CD4-positive, CD25-positive, alpha-beta regulatory T cell (primary cell): ENCODE measurements at regions not wholly inside any gene's neighbourhood (a gene's known extent, or its start where the extent isn't known, plus 50 kb on each side); places are given as distances from the start of the nearest gene placed in this dataset.
A peak's percentile ranks its signal among the peaks of the same experiment; 100 is the strongest.
"Not testable (repeated sequence)": the region's sequence is repeated elsewhere in the genome, so short reads cannot be mapped to it uniquely, and the experiment has no call there.

Source experiments
- ATAC-seq, 2 donors: fragments of 150-1000 bp; cut with Tn5 transposase; one replicate each; pipeline ENCODE4 v1.10.0; 2021; ENCODE audit warnings: low read depth in 2 of 2, moderate number of reproducible peaks in 2 of 2, moderate library complexity in 1 of 2
- DNase-seq, 3 donors: peaks; one replicate each; pipeline versions ENCODE4 v3.0.0 to v3.0.0-alpha.2; 2012 to 2022; ENCODE audit warnings: mixed read lengths in 1 of 3
- H3K27ac ChIP-seq: one replicate; pipeline ENCODE4 v1.7.0; 2013; ENCODE audit warnings: mild to moderate bottlenecking, low read length; ENCODE audit not compliant: insufficient read depth, poor library complexity, severe bottlenecking
- H3K27me3 ChIP-seq: one replicate; pipeline ENCODE4 v1.7.0; 2013; ENCODE audit warnings: low read length; ENCODE audit not compliant: control insufficient read depth, insufficient read depth
- H3K36me3 ChIP-seq: one replicate; pipeline ENCODE4 v1.7.0; 2013; ENCODE audit warnings: mild to moderate bottlenecking, low read length, moderate library complexity; ENCODE audit not compliant: control insufficient read depth, insufficient read depth
- H3K4me1 ChIP-seq: 2 replicates; pipeline ENCODE4 v1.7.0; 2013; ENCODE audit warnings: mild to moderate bottlenecking, low read length; ENCODE audit not compliant: insufficient read depth, control insufficient read depth, poor library complexity, severe bottlenecking
- H3K4me3 ChIP-seq: one replicate; pipeline ENCODE4 v1.7.0; 2013; ENCODE audit warnings: low read depth, mild to moderate bottlenecking, low read length, moderate library complexity
- H3K9me3 ChIP-seq, 2 experiments: 1 replicate in 1 of 2; 2 replicates in 1 of 2; pipeline ENCODE4 v1.7.0; 2013; ENCODE audit warnings: low read length in 2 of 2, mild to moderate bottlenecking in 1 of 2, moderate library complexity in 1 of 2; ENCODE audit not compliant: control insufficient read depth in 2 of 2
- H3K27ac Mint-ChIP-seq, 3 donors: one replicate each; pipeline ENCODE4 v1.8.0; 2020 to 2022; ENCODE audit warnings: mild to moderate bottlenecking in 3 of 3, mixed read lengths in 3 of 3, moderate library complexity in 2 of 3
- H3K27me3 Mint-ChIP-seq: one replicate; pipeline ENCODE4 v1.8.0; 2022; ENCODE audit warnings: mild to moderate bottlenecking, mixed read lengths
- H3K36me3 Mint-ChIP-seq: one replicate; pipeline ENCODE4 v1.8.0; 2020; ENCODE audit warnings: mixed read lengths
- H3K4me1 Mint-ChIP-seq, 4 donors: one replicate each; pipeline ENCODE4 v1.8.0; 2020 to 2022; ENCODE audit warnings: mixed read lengths in 4 of 4, mild to moderate bottlenecking in 1 of 4
- H3K4me3 Mint-ChIP-seq, 4 donors: one replicate each; pipeline ENCODE4 v1.8.0; 2020 to 2022; ENCODE audit warnings: mild to moderate bottlenecking in 4 of 4, mixed read lengths in 4 of 4, moderate library complexity in 3 of 4
- H3K9me3 Mint-ChIP-seq, 7 donors: one replicate each; pipeline ENCODE4 v1.8.0; 2020 to 2022; ENCODE audit warnings: mixed read lengths in 7 of 7, mild to moderate bottlenecking in 3 of 7, moderate library complexity in 2 of 7

- Histone ChIP-seq H3K36me3 (no peaks in the 10 kb centered on the region), H3K27me3 (no peaks in the 10 kb centered on the region), H3K27ac (no peak overlapping the region), H3K4me3 (peak overlapping the region; percentile 3), H3K9me3 (no peaks in the 10 kb centered on the region), H3K4me1 (peaks cover 37% of the 10 kb centered on the region)
- no peak overlapping the region for H3K4me3 Mint-ChIP-seq
- no peaks in the 10 kb centered on the region for H3K27me3 Mint-ChIP-seq
- peak overlapping the region in 2 of 3 donors; percentile 43 to 66 for H3K27ac Mint-ChIP-seq
- peak in 1 of 3 donors; percentile 48 for DNase-seq
- peak in 1 of 2 donors; percentile 45 for ATAC-seq
- peaks cover 14 to 43% (median 30%) of the 10 kb centered on the region in 4 donors for H3K4me1 Mint-ChIP-seq
- H3K9me3 Mint-ChIP-seq: peaks cover 0 to 6% (median 2%) of the 10 kb centered on the region in 7 donors
- peaks cover 4% of the 10 kb centered on the region for H3K36me3 Mint-ChIP-seq
Measured at GRCh38 chr12:27861428-27862167, 81.6 kb upstream of the MANSC4 start.

- H3K27ac Mint-ChIP-seq: no peak overlapping the region
- Histone ChIP-seq H3K4me3 (no peak overlapping the region), H3K27me3 (no peaks in the 10 kb centered on the region), H3K4me1 (peaks cover 28% of the 10 kb centered on the region), H3K36me3 (no peaks in the 10 kb centered on the region), H3K9me3 (no peaks in the 10 kb centered on the region), H3K27ac (no peak overlapping the region)
- H3K36me3 Mint-ChIP-seq: no peaks in the 10 kb centered on the region
- H3K4me3 Mint-ChIP-seq: no peak overlapping the region
- DNase-seq: no peak
- peaks cover 7 to 31% (median 26%) of the 10 kb centered on the region in 4 donors for H3K4me1 Mint-ChIP-seq
- no peaks in the 10 kb centered on the region for H3K27me3 Mint-ChIP-seq
- H3K9me3 Mint-ChIP-seq: peaks cover 0 to 6% (median 2%) of the 10 kb centered on the region in 7 donors
- no peak for ATAC-seq
Measured at GRCh38 chr12:27859648-27860047, 79.6 kb upstream of the MANSC4 start.

GRCh38 chr12:27857006-27857405 lies 77.0 kb upstream of the MANSC4 start:
- not testable (repeated sequence) for H3K9me3 ChIP-seq, H3K36me3 ChIP-seq, H3K27me3 Mint-ChIP-seq, H3K27ac ChIP-seq, H3K4me3 Mint-ChIP-seq, H3K4me3 ChIP-seq, DNase-seq, ATAC-seq, H3K27ac Mint-ChIP-seq, H3K9me3 Mint-ChIP-seq, H3K36me3 Mint-ChIP-seq, H3K4me1 ChIP-seq, H3K27me3 ChIP-seq
- H3K4me1 Mint-ChIP-seq: peaks cover 0 to 12% (median 10%) of the 10 kb centered on the region in 4 donors

- Histone ChIP-seq H3K9me3 (no peaks in the 10 kb centered on the region), H3K4me3 (no peak overlapping the region), H3K27ac (no peak overlapping the region), H3K27me3 (no peaks in the 10 kb centered on the region), H3K4me1 (no peaks in the 10 kb centered on the region), H3K36me3 (no peaks in the 10 kb centered on the region)
- Mint-ChIP-seq H3K36me3 (peaks cover 5% of the 10 kb centered on the region), H3K27ac (no peak overlapping the region), H3K9me3 (peaks cover 0 to 17% (median 8%) of the 10 kb centered on the region in 7 donors), H3K27me3 (peaks cover 8% of the 10 kb centered on the region), H3K4me1 (peaks cover 0 to 5% (median 3%) of the 10 kb centered on the region in 4 donors), H3K4me3 (no peak overlapping the region)
- DNase-seq (no peak), ATAC-seq (no peak)
Measured at GRCh38 chr12:27852742-27853141, 72.7 kb upstream of the MANSC4 start.
